ENCODE measurements at regions not wholly inside any gene's neighbourhood (a gene's known extent, or its start where the extent isn't known, plus 50 kb on each side); places are given as distances from the start of the nearest gene placed in this dataset.

DNA sequence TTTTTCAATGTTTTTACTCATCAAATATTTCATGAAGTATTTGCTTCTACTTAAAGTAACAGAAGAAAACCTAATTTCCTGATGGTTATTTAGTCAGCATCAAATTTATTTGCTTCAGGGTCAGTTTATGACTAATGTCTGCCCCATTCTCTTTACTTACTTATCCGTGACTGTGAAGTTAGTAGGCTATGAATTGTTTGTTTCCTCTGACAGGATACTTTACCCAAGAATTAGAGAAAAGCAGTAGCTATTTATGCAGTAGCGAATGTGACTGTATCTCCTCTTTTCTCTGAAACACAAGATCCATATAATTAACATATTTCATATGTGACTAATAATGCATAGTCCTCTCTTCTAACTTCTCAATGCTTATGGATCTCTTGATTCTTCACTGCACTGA lies 329.9 kb upstream of the ROBO1 start:
- TF ChIP-seq, protein P1, sequence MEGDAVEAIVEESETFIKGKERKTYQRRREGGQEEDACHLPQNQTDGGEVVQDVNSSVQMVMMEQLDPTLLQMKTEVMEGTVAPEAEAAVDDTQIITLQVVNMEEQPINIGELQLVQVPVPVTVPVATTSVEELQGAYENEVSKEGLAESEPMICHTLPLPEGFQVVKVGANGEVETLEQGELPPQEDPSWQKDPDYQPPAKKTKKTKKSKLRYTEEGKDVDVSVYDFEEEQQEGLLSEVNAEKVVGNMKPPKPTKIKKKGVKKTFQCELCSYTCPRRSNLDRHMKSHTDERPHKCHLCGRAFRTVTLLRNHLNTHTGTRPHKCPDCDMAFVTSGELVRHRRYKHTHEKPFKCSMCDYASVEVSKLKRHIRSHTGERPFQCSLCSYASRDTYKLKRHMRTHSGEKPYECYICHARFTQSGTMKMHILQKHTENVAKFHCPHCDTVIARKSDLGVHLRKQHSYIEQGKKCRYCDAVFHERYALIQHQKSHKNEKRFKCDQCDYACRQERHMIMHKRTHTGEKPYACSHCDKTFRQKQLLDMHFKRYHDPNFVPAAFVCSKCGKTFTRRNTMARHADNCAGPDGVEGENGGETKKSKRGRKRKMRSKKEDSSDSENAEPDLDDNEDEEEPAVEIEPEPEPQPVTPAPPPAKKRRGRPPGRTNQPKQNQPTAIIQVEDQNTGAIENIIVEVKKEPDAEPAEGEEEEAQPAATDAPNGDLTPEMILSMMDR (IDR thresholded peaks at IDR 0.05): no peak
- TF ChIP-seq POLR2AphosphoS5 (IDR thresholded peaks at IDR 0.05; ENCODE audit: low read depth, low read length) (no peak), SIN3A (IDR thresholded peaks at IDR 0.05; ENCODE audit: borderline replicate concordance, insufficient read depth, low read depth, low read length) (no peak)

Measured in Panc1 (cell line).